Urinary bladder (tissue), 3 donors: ENCODE measurements at regions not wholly inside any gene's neighbourhood (a gene's known extent, or its start where the extent isn't known, plus 50 kb on each side); places are given as distances from the start of the nearest gene placed in this dataset.

Source experiments
- DNase-seq: peaks from one replicate; pipeline ENCODE4 v3.0.0-alpha.2; 2015; ENCODE audit errors: extremely low spot score
- H3K27ac ChIP-seq: one replicate; pipeline ENCODE4 v1.5.1; 2013; ENCODE audit warnings: low read depth, mild to moderate bottlenecking, moderate library complexity
- H3K36me3 ChIP-seq: one replicate; pipeline ENCODE4 v1.6.1; 2013; ENCODE audit warnings: mild to moderate bottlenecking, moderate library complexity; ENCODE audit not compliant: insufficient read depth
- H3K4me1 ChIP-seq: one replicate; pipeline ENCODE4 v1.6.1; 2013; ENCODE audit warnings: mild to moderate bottlenecking, moderate library complexity; ENCODE audit not compliant: insufficient read depth
- H3K4me3 ChIP-seq: one replicate; pipeline ENCODE4 v1.5.1; 2013; ENCODE audit warnings: low read depth, low read length
- WGBS: extraction: QIAGEN DNeasy Blood & Tissue Kit; methylation state at CpG from one replicate; pipeline ENCODE4 v1.1.7; 2013; 5-methylcytosine and 5-hydroxymethylcytosine counted together
- donor health status: healthy with polysubstance abuse.
- donor health status: healthy.

- DNase-seq = no peak
- Histone ChIP-seq H3K4me3 (no peak overlapping the region), H3K27ac (no peak overlapping the region), H3K4me1 (no peaks in the 10 kb centered on the region), H3K36me3 (no peaks in the 10 kb centered on the region)
- 80% methylated on average over 4 of the region's 4 CpGs for WGBS
Observed at GRCh38 chr14:95436354-95436753, 80.1 kb downstream of the SYNE3 start.

DNA sequence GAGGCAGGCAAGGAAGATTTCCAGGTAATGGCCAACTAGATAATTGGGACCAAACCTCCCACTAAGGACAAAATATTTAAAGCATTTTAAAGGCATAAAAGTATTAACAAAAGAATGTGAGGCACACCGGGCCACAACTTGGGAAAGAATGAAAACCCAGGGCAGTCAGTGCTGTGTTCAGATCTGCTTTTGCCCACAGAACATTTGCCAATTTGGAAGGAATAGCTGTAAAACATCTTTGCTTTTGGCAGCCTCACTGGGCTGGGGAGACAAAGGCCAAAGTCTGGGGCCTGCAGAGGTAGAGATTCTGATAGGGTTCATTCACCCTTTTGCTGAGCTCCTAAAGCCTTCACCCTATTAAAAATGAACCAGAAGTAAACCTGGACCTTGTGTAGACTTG, 82.3 kb downstream of the SYNE3 start:
- no peak overlapping the region for H3K4me3 ChIP-seq
- H3K36me3 ChIP-seq = no peaks in the 10 kb centered on the region
- no peak for DNase-seq
- WGBS = 45% methylated on average over 1 of the region's 1 CpG
- no peak overlapping the region for H3K27ac ChIP-seq
- H3K4me1 ChIP-seq = no peaks in the 10 kb centered on the region

GRCh38 chr14:95433094-95433478, 83.4 kb downstream of the SYNE3 start:
- WGBS = 82% methylated on average over 8 of the region's 8 CpGs
- Histone ChIP-seq H3K36me3 (no peaks in the 10 kb centered on the region), H3K4me1 (no peaks in the 10 kb centered on the region), H3K27ac (no peak overlapping the region), H3K4me3 (no peak overlapping the region)
- DNase-seq = no peak

- H3K4me1 ChIP-seq = no peaks in the 10 kb centered on the region
- no peak for DNase-seq
- H3K4me3 ChIP-seq = no peak overlapping the region
- no peaks in the 10 kb centered on the region for H3K36me3 ChIP-seq
- WGBS = 50% methylated on average over 20 of the region's 20 CpGs
- H3K27ac ChIP-seq = no peak overlapping the region
Observed at GRCh38 chr14:95432144-95433093, 84.0 kb downstream of the SYNE3 start.

DNA sequence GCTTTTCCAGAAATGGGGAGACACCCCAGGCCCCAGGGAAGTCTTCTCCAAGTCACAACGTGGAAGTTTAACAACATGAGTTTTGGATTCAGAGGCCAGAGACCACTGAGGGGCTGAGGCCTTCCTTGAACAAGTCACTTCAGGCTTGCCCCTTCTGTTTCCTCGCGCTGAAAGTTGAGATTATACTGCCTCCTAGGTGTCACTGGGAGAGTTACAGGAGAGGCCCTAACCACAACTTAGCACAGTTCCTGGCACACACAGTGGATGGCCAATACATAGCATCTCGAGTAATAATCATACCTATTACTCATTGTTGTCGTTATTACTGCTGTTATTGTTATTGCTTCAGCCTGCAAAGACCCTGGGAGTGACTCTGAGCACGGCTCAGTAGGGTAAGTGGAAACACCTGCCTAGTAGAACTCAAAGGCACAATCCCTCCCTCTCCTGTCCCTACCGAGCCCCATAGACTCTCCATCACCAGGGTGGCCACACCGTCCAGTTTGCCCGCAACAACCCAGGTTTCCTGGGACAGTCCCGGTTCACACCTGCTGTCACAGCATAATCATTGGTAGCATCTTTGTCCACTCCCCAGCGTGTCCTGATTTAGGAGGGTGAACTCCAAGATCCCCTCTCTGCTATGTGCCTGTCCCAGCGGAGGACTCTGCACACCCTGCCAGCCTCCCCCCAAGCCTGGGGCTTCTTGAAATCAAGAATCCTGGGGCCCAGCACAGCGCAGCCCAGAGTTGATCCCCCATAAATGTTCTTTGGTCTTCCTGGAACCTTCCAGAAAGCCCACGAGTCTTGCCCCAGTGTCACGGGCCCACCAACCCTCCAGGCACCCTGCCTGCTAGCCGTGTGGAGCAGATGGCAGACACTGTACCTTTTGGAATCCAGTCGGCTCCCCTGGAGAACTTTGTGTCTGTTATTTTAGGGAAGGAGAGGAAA, 85.0 kb downstream of the SYNE3 start:
- H3K27ac ChIP-seq = no peak overlapping the region
- no peaks in the 10 kb centered on the region for H3K36me3 ChIP-seq
- DNase-seq = no peak
- H3K4me1 ChIP-seq = no peaks in the 10 kb centered on the region
- 80% methylated on average over 17 of the region's 17 CpGs for WGBS
- H3K4me3 ChIP-seq = no peak overlapping the region

- Histone ChIP-seq H3K27ac (no peak overlapping the region), H3K4me3 (no peak overlapping the region), H3K36me3 (no peaks in the 10 kb centered on the region), H3K4me1 (no peaks in the 10 kb centered on the region)
- no peak for DNase-seq
- 89% methylated on average over 4 of the region's 4 CpGs for WGBS
Observed at GRCh38 chr14:95428557-95428956, 87.9 kb downstream of the SYNE3 start.

DNA sequence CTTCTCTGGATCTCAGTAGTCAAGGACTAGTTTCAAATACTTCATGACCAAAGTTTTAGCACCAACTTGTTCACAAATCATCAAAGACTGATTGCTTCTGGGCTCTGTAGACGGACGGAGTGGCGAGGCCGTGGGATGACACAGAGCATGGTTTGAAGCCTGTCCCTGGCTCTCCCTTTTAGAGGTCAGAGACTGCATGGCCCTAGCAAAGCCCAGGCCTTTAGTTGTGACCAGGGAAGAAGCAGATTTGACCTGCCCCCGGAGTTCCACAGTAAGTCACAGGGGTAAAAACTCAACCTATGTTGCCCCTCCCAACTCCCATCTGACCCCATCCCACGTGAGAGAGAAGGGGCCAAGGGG, 90.4 kb downstream of the SYNE3 start:
- Histone ChIP-seq H3K4me3 (no peak overlapping the region), H3K36me3 (no peaks in the 10 kb centered on the region), H3K4me1 (no peaks in the 10 kb centered on the region), H3K27ac (no peak overlapping the region)
- DNase-seq = no peak
- 94% methylated on average over 6 of the region's 6 CpGs for WGBS

DNA sequence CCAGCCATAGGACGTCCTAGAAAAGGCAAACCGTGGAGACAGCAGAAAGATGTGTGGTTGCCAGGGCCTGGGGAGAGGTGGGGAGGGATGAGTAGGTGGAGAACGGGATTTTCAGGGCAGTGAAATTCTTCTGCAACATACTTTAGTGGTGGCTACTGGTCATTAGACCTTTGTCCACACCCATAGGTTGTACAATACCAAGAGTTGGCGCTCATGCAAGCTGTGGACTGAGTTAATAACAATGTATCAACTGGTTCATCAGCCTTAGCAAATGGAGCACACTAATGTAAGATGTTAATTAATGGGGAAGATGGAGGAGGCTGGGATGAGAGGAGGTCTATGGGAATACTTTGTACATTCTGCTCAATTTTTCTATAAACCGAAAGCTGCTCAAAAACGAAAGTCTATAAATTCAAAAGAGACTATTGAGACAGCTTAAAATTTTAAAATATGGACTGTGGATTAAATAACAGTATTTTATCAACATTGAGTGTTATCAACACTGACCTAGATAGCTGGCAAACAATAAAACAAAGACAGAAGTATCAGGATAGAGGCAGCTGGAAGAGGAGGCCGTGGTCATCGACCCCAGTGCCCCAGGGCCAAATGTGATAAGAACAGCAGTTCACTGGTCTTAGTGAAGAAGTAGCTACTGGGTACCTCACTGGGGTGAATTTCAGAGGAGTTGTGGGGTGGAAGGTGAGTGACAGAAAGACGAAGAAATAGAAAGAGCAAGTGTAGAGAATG, 90.9 kb downstream of the SYNE3 start:
- Histone ChIP-seq H3K36me3 (no peaks in the 10 kb centered on the region), H3K27ac (no peak overlapping the region), H3K4me3 (no peak overlapping the region), H3K4me1 (no peaks in the 10 kb centered on the region)
- WGBS = 89% methylated on average over 9 of the region's 9 CpGs
- no peak for DNase-seq

- H3K4me3 ChIP-seq = no peak overlapping the region
- WGBS = 86% methylated on average over 5 of the region's 5 CpGs
- no peaks in the 10 kb centered on the region for H3K36me3 ChIP-seq
- H3K27ac ChIP-seq = no peak overlapping the region
- no peaks in the 10 kb centered on the region for H3K4me1 ChIP-seq
- no peak for DNase-seq
Observed at GRCh38 chr14:95424529-95424928, 91.9 kb downstream of the SYNE3 start.

GRCh38 chr14:95421741-95422140, 94.7 kb downstream of the SYNE3 start:
- Histone ChIP-seq H3K4me1 (no peaks in the 10 kb centered on the region), H3K36me3 (no peaks in the 10 kb centered on the region), H3K4me3 (no peak overlapping the region), H3K27ac (no peak overlapping the region)
- no peak for DNase-seq
- 92% methylated on average over 8 of the region's 8 CpGs for WGBS

- Histone ChIP-seq H3K27ac (no peak overlapping the region), H3K4me1 (no peaks in the 10 kb centered on the region), H3K4me3 (no peak overlapping the region), H3K36me3 (no peaks in the 10 kb centered on the region)
- DNase-seq = no peak
- 94% methylated on average over 3 of the region's 3 CpGs for WGBS
Observed at GRCh38 chr14:95420060-95420459, 96.4 kb downstream of the SYNE3 start.

- H3K36me3 ChIP-seq = no peaks in the 10 kb centered on the region
- no peak overlapping the region for H3K4me3 ChIP-seq
- H3K27ac ChIP-seq = no peak overlapping the region
- WGBS = 75% methylated on average over 4 of the region's 4 CpGs
- DNase-seq = no peak
- no peaks in the 10 kb centered on the region for H3K4me1 ChIP-seq
Observed at GRCh38 chr14:95419569-95419968, 96.9 kb downstream of the SYNE3 start.

DNA sequence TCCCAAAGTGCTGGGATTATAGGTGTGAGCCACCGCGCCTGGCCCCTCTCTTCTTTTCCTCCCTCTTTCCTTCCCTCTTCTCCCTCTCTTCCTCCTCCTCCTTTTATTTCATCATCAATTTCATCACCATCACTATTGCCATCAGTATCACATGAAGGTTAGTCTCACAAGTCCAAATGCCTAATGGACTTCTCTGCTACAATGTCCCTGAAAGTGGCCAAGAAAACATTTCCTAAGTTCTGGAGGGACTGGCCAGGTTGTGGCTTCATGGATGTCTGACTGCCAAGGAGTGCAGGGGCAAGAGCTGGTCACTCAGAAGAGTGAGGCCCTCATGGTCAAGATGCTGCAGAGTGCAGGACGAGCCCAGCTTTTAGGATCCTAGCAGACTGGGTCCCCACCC, 97.6 kb downstream of the SYNE3 start:
- Histone ChIP-seq H3K4me1 (no peaks in the 10 kb centered on the region), H3K36me3 (no peaks in the 10 kb centered on the region), H3K4me3 (no peak overlapping the region), H3K27ac (no peak overlapping the region)
- 94% methylated on average over 3 of the region's 3 CpGs for WGBS
- DNase-seq = no peak
